Transverse colon (tissue), 4 donors: ENCODE measurements at regions not wholly inside any gene's neighbourhood (a gene's known extent, or its start where the extent isn't known, plus 50 kb on each side); places are given as distances from the start of the nearest gene placed in this dataset.

Experiments used
- DNase-seq: peaks from one replicate; pipeline ENCODE4 v3.0.0-alpha.2; 2019
- H3K27ac ChIP-seq, 4 donors: fragments of 200-600 bp; sonication (generic); 2 replicates each; pipeline ENCODE4 v1.5.1; 2016 to 2018; ENCODE audit warnings: inconsistent platforms in 4 of 4
- H3K27me3 ChIP-seq: fragments of 200-600 bp; sonication (generic); 2 replicates; pipeline ENCODE4 v1.5.1; 2017; ENCODE audit warnings: inconsistent platforms
- H3K36me3 ChIP-seq, 4 donors: fragments of 200-600 bp; sonication (generic); 2 replicates each; pipeline ENCODE4 v1.5.1; 2017 to 2019; ENCODE audit warnings: inconsistent platforms in 4 of 4
- H3K4me1 ChIP-seq, 4 donors: fragments of 200-600 bp; sonication (generic); 2 replicates each; pipeline ENCODE4 v1.5.1; 2017 to 2020; ENCODE audit warnings: inconsistent platforms in 4 of 4
- H3K4me3 ChIP-seq, 4 donors: fragments of 200-600 bp; sonication (generic); 1 replicate in 1 of 4; 2 replicates in 3 of 4; pipeline versions ENCODE4 v1.5.1 to v1.6.1; 2017 to 2019; ENCODE audit warnings: inconsistent platforms in 4 of 4
- H3K9me3 ChIP-seq, 2 donors: fragments of 200-600 bp; sonication (generic); 2 replicates each; pipeline ENCODE4 v1.5.1; 2017 to 2019; ENCODE audit warnings: inconsistent platforms in 2 of 2
- CTCF ChIP-seq, 5 experiments: fragments of 200-600 bp in 3 of 5; fragments of 450-650 bp in 2 of 5; sonication (generic) in 3 of 5; IDR thresholded peaks; 1 replicate in 2 of 5; 2 replicates in 3 of 5; pipeline ENCODE4 v1.5.1; 2016 to 2017; ENCODE audit warnings: antibody characterized with exemption in 5 of 5, inconsistent platforms in 3 of 5, mild to moderate bottlenecking in 2 of 5, moderate library complexity in 1 of 5
- EP300 ChIP-seq: sonication (generic); formaldehyde crosslinking; IDR thresholded peaks from one replicate; pipeline ENCODE4 v1.6.1; 2017; ENCODE audit warnings: antibody characterized with exemption, low read depth
- POLR2A ChIP-seq: fragments of 450-650 bp; IDR thresholded peaks from one replicate; pipeline ENCODE4 v1.6.1; 2016; ENCODE audit warnings: antibody characterized with exemption, mild to moderate bottlenecking, moderate library complexity
- POLR2AphosphoS5 ChIP-seq, 3 donors: sonication (generic); formaldehyde crosslinking; IDR thresholded peaks; one replicate each; pipeline ENCODE4 v1.6.1; 2016; ENCODE audit warnings: antibody characterized with exemption in 3 of 3
- WGBS, 2 donors: methylation state at CpG; one replicate each; pipeline ENCODE4 v1.1.5; 2018; ENCODE audit warnings: low coverage in 1 of 2; 5-methylcytosine and 5-hydroxymethylcytosine counted together
- in situ Hi-C, 4 donors: fragments of 200-750 bp; cut with MboI; loops; one replicate each; pipeline versions ENCODE4 v1.15.0 to v1.15.1; 2017; ENCODE audit warnings: low sequenced_read_pairs in 3 of 4, low pct_ligation_motif_present in 1 of 4, low pct_unique_long_range_greater_than_20kb in 1 of 4
- intact Hi-C: fragments of 100-400 bp; cut with DNase I; formaldehyde crosslinking; loops from one replicate; pipeline ENCODE4 v1.15.1; 2023; ENCODE audit warnings: low total_unique reads

GRCh38 chr5:73282923-73283322 lies 109.9 kb downstream of the TMEM174 start:
- Histone ChIP-seq H3K4me3 (no peak overlapping the region), H3K36me3 (no peaks in the 10 kb centered on the region), H3K27ac (no peak overlapping the region), H3K27me3 (peaks cover 23% of the 10 kb centered on the region), H3K4me1 (peaks cover 0 to 9% (median 2%) of the 10 kb centered on the region in 4 donors), H3K9me3 (no peaks in the 10 kb centered on the region)
- intact Hi-C loops (no loop called here), in situ Hi-C loops (no loop called here)
- DNase-seq, result no peak
- TF ChIP-seq CTCF (IDR thresholded peaks at IDR 0.05), result no peak
- TF ChIP-seq POLR2AphosphoS5 (IDR thresholded peaks at IDR 0.05), result no peak
- no peak for TF ChIP-seq EP300
- TF ChIP-seq POLR2A, result no peak

- no peak for DNase-seq
- Histone ChIP-seq H3K27ac (no peak overlapping the region), H3K27me3 (peaks cover 26% of the 10 kb centered on the region), H3K36me3 (no peaks in the 10 kb centered on the region), H3K9me3 (no peaks in the 10 kb centered on the region), H3K4me3 (no peak overlapping the region), H3K4me1 (peaks cover 0 to 9% (median 2%) of the 10 kb centered on the region in 4 donors)
- in situ Hi-C loops, result no loop called here
- TF ChIP-seq CTCF (IDR thresholded peaks at IDR 0.05) (no peak), POLR2A (no peak), EP300 (no peak), POLR2AphosphoS5 (IDR thresholded peaks at IDR 0.05) (no peak)
- intact Hi-C loops, result no loop called here
- 66% methylated on average over 7 of the region's 7 CpGs; no CpG with 5 or more reads in 1 of the 2 donors for WGBS, 2 donors
Observed at GRCh38 chr5:73282383-73282782, 109.4 kb downstream of the TMEM174 start.

GRCh38 chr5:73280821-73281746 lies 108.1 kb downstream of the TMEM174 start:
- intact Hi-C loops, result no loop called here
- DNase-seq, result no peak
- Histone ChIP-seq H3K27me3 (peaks cover 25% of the 10 kb centered on the region), H3K27ac (peak overlapping the region in 2 of 4 donors; percentile 16 to 53), H3K36me3 (no peaks in the 10 kb centered on the region), H3K9me3 (no peaks in the 10 kb centered on the region), H3K4me3 (no peak overlapping the region), H3K4me1 (peaks cover 0 to 9% (median 2%) of the 10 kb centered on the region in 4 donors)
- TF ChIP-seq EP300, result no peak
- no peak for TF ChIP-seq POLR2A
- TF ChIP-seq POLR2AphosphoS5 (IDR thresholded peaks at IDR 0.05), result no peak
- no peak for TF ChIP-seq CTCF (IDR thresholded peaks at IDR 0.05)
- 33 to 49% methylated on average over 3 to 20 of the region's 20 CpGs for WGBS, 2 donors
- in situ Hi-C loops, result no loop called here

- in situ Hi-C loops, result no loop called here
Observed at GRCh38 chr5:73280386-73280785, 107.4 kb downstream of the TMEM174 start.

More at GRCh38 chr5:73280386-73280785, 107.4 kb downstream of the TMEM174 start:
- Histone ChIP-seq H3K27me3 (peaks cover 25% of the 10 kb centered on the region), H3K4me3 (no peak overlapping the region), H3K27ac (peak overlapping the region in 1 of 4 donors; percentile 53), H3K36me3 (no peaks in the 10 kb centered on the region), H3K4me1 (peaks cover 0 to 9% (median 2%) of the 10 kb centered on the region in 4 donors), H3K9me3 (no peaks in the 10 kb centered on the region)
- TF ChIP-seq POLR2A (no peak), POLR2AphosphoS5 (IDR thresholded peaks at IDR 0.05) (no peak), EP300 (no peak), CTCF (IDR thresholded peaks at IDR 0.05) (no peak)
- 70% methylated on average over 2 of the region's 2 CpGs; no CpG with 5 or more reads in 1 of the 2 donors for WGBS, 2 donors
- intact Hi-C loops, result no loop called here
- DNase-seq, result no peak
